ENCODE measurements at regions not wholly inside any gene's neighbourhood (a gene's known extent, or its start where the extent isn't known, plus 50 kb on each side); places are given as distances from the start of the nearest gene placed in this dataset.
"Not testable (repeated sequence)": the region's sequence is repeated elsewhere in the genome, so short reads cannot be mapped to it uniquely, and the experiment has no call there.

DNA sequence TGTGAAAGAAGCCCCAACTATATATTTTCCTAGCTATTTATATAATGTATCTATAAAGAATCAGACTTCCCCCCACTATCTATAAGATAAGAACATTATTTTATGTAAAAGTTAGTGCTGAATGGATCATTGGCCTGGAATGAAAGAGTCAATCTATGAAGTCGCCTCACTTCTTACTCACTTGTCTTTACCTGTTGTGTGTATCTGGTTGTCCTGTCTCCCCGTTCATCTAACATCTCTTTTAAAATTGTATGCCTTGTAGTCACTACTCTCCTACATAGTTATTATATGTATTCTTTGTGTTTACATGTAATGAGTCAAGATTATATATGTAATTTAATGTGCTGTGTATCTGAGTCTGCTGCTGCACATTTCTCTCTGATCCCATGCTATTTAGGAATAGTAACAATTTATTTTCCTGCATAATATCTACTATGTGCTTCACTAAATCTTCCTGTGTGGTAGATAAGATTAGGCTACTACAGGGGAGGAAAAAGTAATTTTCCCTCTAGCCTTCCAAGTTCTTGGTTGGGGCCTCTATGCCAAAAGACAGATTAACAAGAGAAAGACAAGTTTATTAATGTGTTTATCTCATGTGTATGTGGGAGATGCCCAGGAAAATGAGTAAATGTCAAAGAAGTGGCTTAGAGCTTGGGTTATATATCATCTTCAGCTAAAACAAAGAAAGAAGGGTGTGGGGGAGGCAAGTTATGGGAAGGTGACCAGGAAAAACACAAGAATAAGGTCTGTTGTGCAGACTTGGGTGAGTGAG is 77.6 kb upstream of the FRMPD4 start:
- no peak for DNase-seq

DNA sequence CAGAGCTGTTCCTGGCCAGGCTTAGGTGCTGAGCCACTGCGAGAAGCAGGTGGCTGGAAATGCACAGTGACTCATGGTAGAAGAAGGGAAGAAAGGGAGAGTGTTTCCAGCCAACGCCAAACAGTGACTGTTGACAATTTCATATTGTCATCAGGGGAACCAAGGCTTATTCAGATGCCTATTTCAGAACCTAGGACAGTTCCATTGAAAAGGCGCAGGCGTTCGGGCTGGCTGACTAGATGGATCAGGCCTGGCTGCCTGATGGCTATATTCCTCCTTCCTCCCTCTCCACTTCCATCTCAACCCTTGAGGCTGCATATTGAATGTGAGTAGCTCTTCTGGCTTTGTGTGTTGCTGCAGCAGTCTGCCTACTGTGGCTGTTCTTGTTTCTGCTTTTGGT is 73.0 kb upstream of the FRMPD4 start:
- peak in 1 of 3 experiments; percentile 24 for DNase-seq

DNA sequence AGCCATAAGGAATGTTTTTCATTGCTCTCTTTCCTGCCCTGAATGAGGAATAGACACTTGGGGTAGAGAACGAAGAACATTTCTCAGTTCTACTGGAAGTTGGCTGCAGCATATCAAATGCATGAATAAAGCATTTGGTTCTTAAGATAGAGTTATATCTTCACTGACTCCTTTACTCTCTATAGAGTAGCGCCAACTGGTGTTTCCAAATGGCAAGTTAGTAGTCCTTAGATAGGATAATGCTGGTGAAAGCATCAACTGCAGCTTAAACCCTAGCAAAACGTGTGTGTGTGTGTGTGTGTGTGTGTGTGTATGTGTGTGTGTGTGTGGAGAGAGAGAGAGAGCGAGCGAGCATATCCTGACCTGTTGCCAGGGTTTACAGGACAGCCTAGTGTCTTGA is 62.2 kb upstream of the FRMPD4 start:
- DNase-seq = no peak

DNA sequence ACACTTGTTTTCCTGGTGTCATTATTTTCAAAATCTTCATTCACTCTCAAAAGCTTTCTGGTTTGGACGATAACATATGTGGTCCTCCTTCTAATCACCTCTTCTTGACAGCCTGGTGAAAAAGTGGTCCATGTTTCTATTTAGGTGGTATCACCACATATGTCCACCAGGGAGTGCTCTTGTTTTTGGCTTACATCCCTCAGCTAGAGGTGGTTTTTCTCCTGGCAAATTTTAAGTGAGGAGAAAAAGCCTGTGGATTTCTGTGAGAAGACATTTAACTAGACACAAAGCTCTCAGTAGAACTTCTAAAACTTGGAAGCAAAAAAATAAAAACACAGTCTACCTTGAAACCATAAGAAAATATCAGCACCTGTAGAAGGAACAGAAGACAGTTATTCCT is 58.0 kb upstream of the FRMPD4 start:
- peak in 2 of 3 experiments; percentile 62 to 86 for DNase-seq

DNA sequence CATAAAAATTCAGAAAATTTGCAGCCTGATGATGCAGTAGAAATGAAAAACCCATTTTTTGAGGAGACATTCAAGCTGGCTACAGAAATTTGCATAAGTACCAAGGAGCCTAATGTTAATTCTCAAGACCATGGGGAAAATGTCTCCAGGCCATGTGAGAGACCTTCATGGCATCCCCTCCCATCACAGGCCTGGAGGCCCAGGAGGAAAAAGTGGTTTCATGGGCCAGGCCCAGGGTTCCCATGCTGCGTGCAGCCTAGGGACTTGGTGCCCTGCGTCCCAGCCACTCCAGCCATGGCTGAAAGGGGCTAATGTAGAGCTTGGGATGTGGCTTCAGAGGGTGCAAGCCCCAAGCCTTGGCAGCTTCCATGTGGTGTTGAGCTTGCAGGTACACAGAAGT is 55.3 kb upstream of the FRMPD4 start:
- not testable (repeated sequence) for DNase-seq
